Liver (tissue), 7 donors: ENCODE measurements at regions not wholly inside any gene's neighbourhood (a gene's known extent, or its start where the extent isn't known, plus 50 kb on each side); places are given as distances from the start of the nearest gene placed in this dataset.

Experiments used
- DNase-seq: peaks from one replicate; pipeline ENCODE4 v3.0.0-alpha.2; 2017; ENCODE audit warnings: low spot score
- H3K27ac ChIP-seq, 2 donors: one replicate each; pipeline ENCODE4 v1.7.0; 2013; ENCODE audit warnings: inconsistent platforms in 2 of 2, low read length in 2 of 2, control low read depth in 1 of 2, low read depth in 1 of 2, mild to moderate bottlenecking in 1 of 2
- H3K27me3 ChIP-seq, 4 donors: one replicate each; pipeline versions ENCODE4 v1.6.1 to v1.7.0; 2013; ENCODE audit warnings: low read length in 3 of 4, inconsistent platforms in 1 of 4, mild to moderate bottlenecking in 1 of 4, moderate library complexity in 1 of 4; ENCODE audit not compliant: control insufficient read depth in 4 of 4, insufficient read depth in 4 of 4
- H3K36me3 ChIP-seq, 4 donors: one replicate each; pipeline versions ENCODE4 v1.6.1 to v1.7.0; 2013; ENCODE audit warnings: low read length in 3 of 4, mild to moderate bottlenecking in 3 of 4, low read depth in 1 of 4, moderate library complexity in 1 of 4; ENCODE audit not compliant: control insufficient read depth in 4 of 4, insufficient read depth in 3 of 4
- H3K4me1 ChIP-seq, 4 donors: one replicate each; pipeline versions ENCODE4 v1.6.1 to v1.7.0; 2013; ENCODE audit warnings: low read length in 3 of 4, mild to moderate bottlenecking in 3 of 4, moderate library complexity in 1 of 4; ENCODE audit not compliant: control insufficient read depth in 4 of 4, insufficient read depth in 4 of 4
- H3K4me3 ChIP-seq, 3 donors: one replicate each; pipeline versions ENCODE4 v1.6.1 to v1.7.0; 2013; ENCODE audit warnings: low read length in 3 of 3, control low read depth in 1 of 3, low read depth in 1 of 3, mild to moderate bottlenecking in 1 of 3
- H3K9ac ChIP-seq, 2 donors: one replicate each; pipeline ENCODE4 v1.7.0; 2013; ENCODE audit warnings: low read length in 2 of 2, mild to moderate bottlenecking in 2 of 2, moderate library complexity in 2 of 2, control low read depth in 1 of 2, low read depth in 1 of 2
- H3K9me3 ChIP-seq, 4 donors: one replicate each; pipeline versions ENCODE4 v1.6.1 to v1.7.0; 2013; ENCODE audit warnings: low read length in 3 of 4; ENCODE audit not compliant: control insufficient read depth in 4 of 4
- EGR1 ChIP-seq, 2 donors: IDR thresholded peaks; 2 replicates each; pipeline ENCODE4 v1.6.1; 2016 to 2018; ENCODE audit warnings: antibody characterized with exemption in 2 of 2, low read depth in 2 of 2
- FOXA1 ChIP-seq: IDR thresholded peaks from 2 replicates; pipeline ENCODE4 v1.6.1; 2016; ENCODE audit warnings: antibody characterized with exemption
- FOXA2 ChIP-seq: IDR thresholded peaks from 2 replicates; pipeline ENCODE4 v1.6.1; 2016; ENCODE audit warnings: antibody characterized with exemption
- GABPA ChIP-seq, 2 donors: IDR thresholded peaks in 1 of 2; conservative IDR thresholded peaks in 1 of 2; 2 replicates each; pipeline ENCODE4 v1.6.1; 2016; ENCODE audit warnings: antibody characterized with exemption in 2 of 2, mild to moderate bottlenecking in 1 of 2, moderate library complexity in 1 of 2
- HNF4A ChIP-seq, 2 donors: conservative IDR thresholded peaks; 2 replicates each; pipeline ENCODE4 v1.6.1; 2016; ENCODE audit warnings: antibody characterized with exemption in 2 of 2, mild to moderate bottlenecking in 2 of 2
- HNF4G ChIP-seq: IDR thresholded peaks from 2 replicates; pipeline ENCODE4 v1.6.1; 2016; ENCODE audit warnings: antibody characterized with exemption
- JUND ChIP-seq, 2 donors: IDR thresholded peaks; 2 replicates each; pipeline ENCODE4 v1.6.1; 2016; ENCODE audit warnings: antibody characterized with exemption in 2 of 2
- NR2F2 ChIP-seq: IDR thresholded peaks from 2 replicates; pipeline ENCODE4 v1.6.1; 2016; ENCODE audit warnings: antibody characterized with exemption
- RAD21 ChIP-seq, 2 donors: IDR thresholded peaks; 2 replicates each; pipeline ENCODE4 v1.6.1; 2016; ENCODE audit warnings: antibody characterized with exemption in 2 of 2, mild to moderate bottlenecking in 2 of 2
- RXRA ChIP-seq, 2 donors: IDR thresholded peaks; 2 replicates each; pipeline ENCODE4 v1.6.1; 2017 to 2018; ENCODE audit warnings: antibody characterized with exemption in 2 of 2, mild to moderate bottlenecking in 1 of 2
- SP1 ChIP-seq: IDR thresholded peaks from 2 replicates; pipeline ENCODE4 v1.6.1; 2018; ENCODE audit warnings: antibody characterized with exemption, mild to moderate bottlenecking
- TAF1 ChIP-seq: conservative IDR thresholded peaks from 2 replicates; pipeline ENCODE4 v1.6.1; 2016; ENCODE audit warnings: antibody characterized with exemption, mild to moderate bottlenecking
- YY1 ChIP-seq: IDR thresholded peaks from 2 replicates; pipeline ENCODE4 v1.6.1; 2016; ENCODE audit warnings: antibody characterized with exemption, mild to moderate bottlenecking
- WGBS: extraction: QIAGEN DNeasy Blood & Tissue Kit; methylation state at CpG from one replicate; pipeline ENCODE4 v1.1.7; 2013; 5-methylcytosine and 5-hydroxymethylcytosine counted together
- TF ChIP-seq, protein P1 (sequence below): IDR thresholded peaks from 2 replicates; pipeline ENCODE4 v1.6.1; 2016; ENCODE audit warnings: antibody characterized with exemption
- TF ChIP-seq, protein P2 (sequence below): IDR thresholded peaks from 2 replicates; pipeline ENCODE4 v1.6.1; 2016; ENCODE audit warnings: antibody characterized with exemption
- TF ChIP-seq, protein P3 (sequence below): IDR thresholded peaks from 2 replicates; pipeline ENCODE4 v1.6.1; 2016; ENCODE audit warnings: antibody characterized with exemption
- TF ChIP-seq, protein P4 (sequence below): IDR thresholded peaks from 2 replicates; pipeline ENCODE4 v1.6.1; 2016; ENCODE audit warnings: antibody characterized with exemption, mild to moderate bottlenecking
- donor health status: healthy.
- donor health status: healthy.
- donor health status: healthy.
- donor health status: healthy.

DNA sequence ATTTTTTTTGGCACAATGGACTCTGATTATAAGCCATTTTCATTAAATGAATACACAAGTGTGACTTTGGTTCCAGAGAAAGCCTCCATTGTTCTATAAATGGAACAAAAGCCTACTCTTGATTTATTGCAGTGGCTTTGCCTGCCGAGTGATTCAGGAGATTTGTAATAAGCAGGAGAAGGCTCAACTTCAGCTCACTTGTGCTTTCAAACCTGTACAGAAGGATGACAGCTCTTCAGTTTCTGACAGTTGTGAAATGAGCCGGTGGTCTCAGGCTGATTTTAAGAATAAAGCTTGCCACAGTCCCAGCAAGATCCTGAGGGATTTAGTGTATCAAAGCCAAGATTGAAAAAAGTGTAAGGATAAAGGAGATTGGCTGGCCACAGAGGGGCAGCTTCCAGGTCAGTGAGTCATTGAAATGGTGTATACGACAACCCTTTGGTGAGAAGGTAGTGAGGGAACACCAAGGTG is 438.8 kb upstream of the TGFBR2 start:
- Histone ChIP-seq H3K9me3 (no peaks in the 10 kb centered on the region), H3K36me3 (no peaks in the 10 kb centered on the region), H3K4me3 (no peak overlapping the region), H3K9ac (no peak overlapping the region), H3K27ac (no peak overlapping the region), H3K27me3 (no peaks in the 10 kb centered on the region), H3K4me1 (peaks cover 1 to 14% (median 6%) of the 10 kb centered on the region in 4 donors)
- no peak for DNase-seq
- WGBS: 78% methylated on average over 3 of the region's 3 CpGs
- no peak for TF ChIP-seq SP1
- TF ChIP-seq TAF1: no peak
- no peak for TF ChIP-seq YY1
- TF ChIP-seq, protein P1, sequence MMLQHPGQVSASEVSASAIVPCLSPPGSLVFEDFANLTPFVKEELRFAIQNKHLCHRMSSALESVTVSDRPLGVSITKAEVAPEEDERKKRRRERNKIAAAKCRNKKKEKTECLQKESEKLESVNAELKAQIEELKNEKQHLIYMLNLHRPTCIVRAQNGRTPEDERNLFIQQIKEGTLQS: no peak
- TF ChIP-seq RXRA (IDR thresholded peaks at IDR 0.05): no peak
- no peak for TF ChIP-seq GABPA (IDR thresholded peaks at IDR 0.05 in 1 of 2, conservative IDR thresholded peaks at IDR 0.05 in 1 of 2)
- no peak for TF ChIP-seq HNF4G
- TF ChIP-seq RAD21 (IDR thresholded peaks at IDR 0.05): no peak
- TF ChIP-seq, protein P2, sequence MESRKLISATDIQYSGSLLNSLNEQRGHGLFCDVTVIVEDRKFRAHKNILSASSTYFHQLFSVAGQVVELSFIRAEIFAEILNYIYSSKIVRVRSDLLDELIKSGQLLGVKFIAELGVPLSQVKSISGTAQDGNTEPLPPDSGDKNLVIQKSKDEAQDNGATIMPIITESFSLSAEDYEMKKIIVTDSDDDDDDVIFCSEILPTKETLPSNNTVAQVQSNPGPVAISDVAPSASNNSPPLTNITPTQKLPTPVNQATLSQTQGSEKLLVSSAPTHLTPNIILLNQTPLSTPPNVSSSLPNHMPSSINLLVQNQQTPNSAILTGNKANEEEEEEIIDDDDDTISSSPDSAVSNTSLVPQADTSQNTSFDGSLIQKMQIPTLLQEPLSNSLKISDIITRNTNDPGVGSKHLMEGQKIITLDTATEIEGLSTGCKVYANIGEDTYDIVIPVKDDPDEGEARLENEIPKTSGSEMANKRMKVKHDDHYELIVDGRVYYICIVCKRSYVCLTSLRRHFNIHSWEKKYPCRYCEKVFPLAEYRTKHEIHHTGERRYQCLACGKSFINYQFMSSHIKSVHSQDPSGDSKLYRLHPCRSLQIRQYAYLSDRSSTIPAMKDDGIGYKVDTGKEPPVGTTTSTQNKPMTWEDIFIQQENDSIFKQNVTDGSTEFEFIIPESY: no peak
- TF ChIP-seq FOXA1: no peak
- no peak for TF ChIP-seq JUND (IDR thresholded peaks at IDR 0.05)
- TF ChIP-seq NR2F2: no peak
- no peak for TF ChIP-seq HNF4A (conservative IDR thresholded peaks at IDR 0.05)
- TF ChIP-seq FOXA2: no peak
- TF ChIP-seq EGR1 (IDR thresholded peaks at IDR 0.05; ENCODE audit: low read depth in 2 of 2): no peak
- TF ChIP-seq, protein P3, sequence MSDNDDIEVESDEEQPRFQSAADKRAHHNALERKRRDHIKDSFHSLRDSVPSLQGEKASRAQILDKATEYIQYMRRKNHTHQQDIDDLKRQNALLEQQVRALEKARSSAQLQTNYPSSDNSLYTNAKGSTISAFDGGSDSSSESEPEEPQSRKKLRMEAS: no peak

DNA sequence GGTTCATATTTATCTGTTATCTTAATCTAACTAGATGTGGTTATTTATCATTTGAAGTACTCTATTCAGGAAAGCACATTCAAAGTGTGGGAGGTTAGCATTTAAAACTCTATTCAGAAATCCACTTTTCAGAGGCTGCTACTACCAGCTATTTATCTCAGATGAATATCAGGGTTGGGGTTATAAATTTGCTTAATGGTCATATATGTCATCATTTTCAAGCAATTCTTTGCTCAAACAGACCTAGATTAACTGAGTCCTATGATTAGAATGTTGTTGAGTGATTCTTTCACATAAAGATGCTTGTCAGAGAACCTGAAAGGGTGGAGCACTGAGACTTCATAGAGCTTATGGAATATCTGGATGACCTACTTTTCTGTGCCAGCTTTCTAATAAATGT is 436.9 kb upstream of the TGFBR2 start:
- Histone ChIP-seq H3K36me3 (no peaks in the 10 kb centered on the region), H3K9ac (no peak overlapping the region), H3K4me1 (peaks cover 1 to 14% (median 6%) of the 10 kb centered on the region in 4 donors), H3K4me3 (no peak overlapping the region), H3K27me3 (no peaks in the 10 kb centered on the region), H3K27ac (no peak overlapping the region), H3K9me3 (no peaks in the 10 kb centered on the region)
- TF ChIP-seq NR2F2 (no peak), EGR1 (IDR thresholded peaks at IDR 0.05; ENCODE audit: low read depth in 2 of 2) (no peak), SP1 (no peak), GABPA (IDR thresholded peaks at IDR 0.05 in 1 of 2, conservative IDR thresholded peaks at IDR 0.05 in 1 of 2) (no peak), JUND (IDR thresholded peaks at IDR 0.05) (no peak), YY1 (no peak)
- no peak for DNase-seq

DNA sequence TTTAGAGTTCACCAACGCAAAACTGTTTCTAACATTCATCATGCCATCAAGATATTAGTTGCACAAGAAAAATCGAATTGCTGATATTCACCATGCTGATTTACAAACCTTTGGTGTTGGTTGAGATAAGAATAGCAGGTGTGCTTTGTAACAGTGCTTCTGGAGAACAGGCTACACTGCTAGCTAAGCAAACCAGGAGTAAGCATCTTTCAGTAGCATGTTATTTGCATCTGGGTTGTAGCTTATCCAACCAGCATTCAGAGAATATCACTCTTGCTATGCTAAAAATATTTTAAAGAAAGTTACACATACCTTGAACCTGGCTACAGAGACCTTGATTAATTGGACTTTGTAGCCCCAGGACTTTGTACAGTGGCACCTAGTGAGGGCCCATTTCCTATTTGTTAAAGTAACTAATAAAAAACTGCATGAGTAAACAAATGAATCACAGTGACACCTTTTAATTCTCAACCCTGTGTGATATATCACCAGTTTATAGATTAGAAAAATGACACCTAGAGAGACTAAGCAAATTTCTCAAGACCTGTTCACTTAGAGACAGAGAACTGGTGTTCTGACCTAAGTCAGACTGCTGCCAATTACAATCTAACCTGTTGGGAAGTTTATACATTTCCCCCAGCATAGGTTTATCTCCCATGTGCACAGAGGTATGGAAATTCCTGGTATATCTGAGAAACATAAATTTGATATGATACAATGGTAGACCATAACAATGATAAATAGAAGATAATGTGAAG is 435.5 kb upstream of the TGFBR2 start:
- DNase-seq: no peak
- TF ChIP-seq RXRA (IDR thresholded peaks at IDR 0.05): peak in 1 of 2 donors; percentile 33
- TF ChIP-seq, protein P4, sequence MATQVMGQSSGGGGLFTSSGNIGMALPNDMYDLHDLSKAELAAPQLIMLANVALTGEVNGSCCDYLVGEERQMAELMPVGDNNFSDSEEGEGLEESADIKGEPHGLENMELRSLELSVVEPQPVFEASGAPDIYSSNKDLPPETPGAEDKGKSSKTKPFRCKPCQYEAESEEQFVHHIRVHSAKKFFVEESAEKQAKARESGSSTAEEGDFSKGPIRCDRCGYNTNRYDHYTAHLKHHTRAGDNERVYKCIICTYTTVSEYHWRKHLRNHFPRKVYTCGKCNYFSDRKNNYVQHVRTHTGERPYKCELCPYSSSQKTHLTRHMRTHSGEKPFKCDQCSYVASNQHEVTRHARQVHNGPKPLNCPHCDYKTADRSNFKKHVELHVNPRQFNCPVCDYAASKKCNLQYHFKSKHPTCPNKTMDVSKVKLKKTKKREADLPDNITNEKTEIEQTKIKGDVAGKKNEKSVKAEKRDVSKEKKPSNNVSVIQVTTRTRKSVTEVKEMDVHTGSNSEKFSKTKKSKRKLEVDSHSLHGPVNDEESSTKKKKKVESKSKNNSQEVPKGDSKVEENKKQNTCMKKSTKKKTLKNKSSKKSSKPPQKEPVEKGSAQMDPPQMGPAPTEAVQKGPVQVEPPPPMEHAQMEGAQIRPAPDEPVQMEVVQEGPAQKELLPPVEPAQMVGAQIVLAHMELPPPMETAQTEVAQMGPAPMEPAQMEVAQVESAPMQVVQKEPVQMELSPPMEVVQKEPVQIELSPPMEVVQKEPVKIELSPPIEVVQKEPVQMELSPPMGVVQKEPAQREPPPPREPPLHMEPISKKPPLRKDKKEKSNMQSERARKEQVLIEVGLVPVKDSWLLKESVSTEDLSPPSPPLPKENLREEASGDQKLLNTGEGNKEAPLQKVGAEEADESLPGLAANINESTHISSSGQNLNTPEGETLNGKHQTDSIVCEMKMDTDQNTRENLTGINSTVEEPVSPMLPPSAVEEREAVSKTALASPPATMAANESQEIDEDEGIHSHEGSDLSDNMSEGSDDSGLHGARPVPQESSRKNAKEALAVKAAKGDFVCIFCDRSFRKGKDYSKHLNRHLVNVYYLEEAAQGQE: no peak
- no peak for TF ChIP-seq FOXA2
- TF ChIP-seq JUND (IDR thresholded peaks at IDR 0.05): peak in 1 of 2 donors; percentile 49
- no peak for TF ChIP-seq GABPA (IDR thresholded peaks at IDR 0.05 in 1 of 2, conservative IDR thresholded peaks at IDR 0.05 in 1 of 2)
- TF ChIP-seq FOXA1: no peak
- peak; percentile 21 for TF ChIP-seq YY1
- TF ChIP-seq, protein P1: no peak
- no peak for TF ChIP-seq NR2F2
- TF ChIP-seq, protein P2: no peak
- peak; percentile 89 to 90 for TF ChIP-seq HNF4A (conservative IDR thresholded peaks at IDR 0.05)
- TF ChIP-seq HNF4G: peak; percentile 42

More for the DNA sequence above, 435.5 kb upstream of the TGFBR2 start:
- no peaks in the 10 kb centered on the region for H3K36me3 ChIP-seq
- 40% methylated on average over 2 of the region's 2 CpGs for WGBS
- no peaks in the 10 kb centered on the region for H3K27me3 ChIP-seq
- no peak overlapping the region for H3K4me3 ChIP-seq
- no peaks in the 10 kb centered on the region for H3K9me3 ChIP-seq
- H3K9ac ChIP-seq: no peak overlapping the region
- no peak overlapping the region for H3K27ac ChIP-seq
- peaks cover 1 to 14% (median 6%) of the 10 kb centered on the region in 4 donors for H3K4me1 ChIP-seq
